ENCODE measurements at regions not wholly inside any gene's neighbourhood (a gene's known extent, or its start where the extent isn't known, plus 50 kb on each side); places are given as distances from the start of the nearest gene placed in this dataset.

- POLR2A ChIA-PET (ENCODE audit: low non-redundant PET): no interaction called here
- CTCF ChIA-PET: no interaction called here
- no peak for DNase-seq (ENCODE audit: low spot score)
- no peak overlapping the region for H3K27ac ChIP-seq
- no peak for TF ChIP-seq CTCF (conservative IDR thresholded peaks at IDR 0.05; ENCODE audit: low read depth)
Observed at GRCh38 chr10:34911661-34912205, 96.6 kb upstream of the PARD3 start.

GRCh38 chr10:34908481-34908880 is 93.4 kb upstream of the PARD3 start:
- POLR2A ChIA-PET (ENCODE audit: low non-redundant PET): no interaction called here
- no peak for DNase-seq (ENCODE audit: low spot score)
- H3K27ac ChIP-seq: peak overlapping the region; percentile 72
- CTCF ChIA-PET: interaction anchor here (0.6 kb wide), 1 partner anchor 867 kb away, joined by 4 read pairs; no protein-coding TSS in a partner anchor
- TF ChIP-seq CTCF (conservative IDR thresholded peaks at IDR 0.05; ENCODE audit: low read depth): no peak

GRCh38 chr10:34907743-34908430 is 92.8 kb upstream of the PARD3 start:
- no peak for TF ChIP-seq CTCF (conservative IDR thresholded peaks at IDR 0.05; ENCODE audit: low read depth)
- ChIA-PET CTCF (interaction anchor here (0.6 kb wide), 1 partner anchor 866 kb away, joined by 4 read pairs; no protein-coding TSS in a partner anchor), POLR2A (ENCODE audit: low non-redundant PET) (interaction anchor here (0.7 kb wide), 1 partner anchor 41 kb away, joined by 12 read pairs; no protein-coding TSS in a partner anchor)
- DNase-seq (ENCODE audit: low spot score): no peak
- H3K27ac ChIP-seq: peak overlapping the region; percentile 72

- CTCF ChIA-PET: interaction anchor here (0.6 to 0.9 kb wide), 2 partner anchors 39 to 65 kb away, joined by 3 read pairs; no protein-coding TSS in a partner anchor
- TF ChIP-seq CTCF (conservative IDR thresholded peaks at IDR 0.05; ENCODE audit: low read depth): no peak
- peak; percentile 77 for DNase-seq (ENCODE audit: low spot score)
- POLR2A ChIA-PET (ENCODE audit: low non-redundant PET): interaction anchor here (0.6 kb wide), 1 partner anchor 13 kb away, joined by 5 read pairs; no protein-coding TSS in a partner anchor
- H3K27ac ChIP-seq: peak overlapping the region; percentile 69
Observed at GRCh38 chr10:34906067-34906965, 91.2 kb upstream of the PARD3 start.

- POLR2A ChIA-PET (ENCODE audit: low non-redundant PET): no interaction called here
- no peak for DNase-seq (ENCODE audit: low spot score)
- CTCF ChIA-PET: interaction anchor here (0.7 to 0.9 kb wide), 2 partner anchors 40 to 1834 kb away, joined by 3 to 4 read pairs; no protein-coding TSS in a partner anchor
- TF ChIP-seq CTCF (conservative IDR thresholded peaks at IDR 0.05; ENCODE audit: low read depth): no peak
- H3K27ac ChIP-seq: peak overlapping the region; percentile 69
Observed at GRCh38 chr10:34905200-34905927, 90.3 kb upstream of the PARD3 start.

Measured in RWPE1 (cell line).